IPS-NIHi11 (cell line): ENCODE measurements at regions not wholly inside any gene's neighbourhood (a gene's known extent, or its start where the extent isn't known, plus 50 kb on each side); places are given as distances from the start of the nearest gene placed in this dataset.
A peak's percentile ranks its signal among the peaks of the same experiment; 100 is the strongest.

Source experiments
- DNase-seq: peaks from one replicate; pipeline ENCODE4 v3.0.0; 2012; ENCODE audit warnings: mixed read lengths, low spot score

GRCh38 chr10:61318429-61318828, 134.8 kb downstream of the TMEM26 start:
- DNase-seq, result no peak

- no peak for DNase-seq
These were observed 135.5 kb downstream of the TMEM26 start for GRCh38 chr10:61317706-61318105.

DNA sequence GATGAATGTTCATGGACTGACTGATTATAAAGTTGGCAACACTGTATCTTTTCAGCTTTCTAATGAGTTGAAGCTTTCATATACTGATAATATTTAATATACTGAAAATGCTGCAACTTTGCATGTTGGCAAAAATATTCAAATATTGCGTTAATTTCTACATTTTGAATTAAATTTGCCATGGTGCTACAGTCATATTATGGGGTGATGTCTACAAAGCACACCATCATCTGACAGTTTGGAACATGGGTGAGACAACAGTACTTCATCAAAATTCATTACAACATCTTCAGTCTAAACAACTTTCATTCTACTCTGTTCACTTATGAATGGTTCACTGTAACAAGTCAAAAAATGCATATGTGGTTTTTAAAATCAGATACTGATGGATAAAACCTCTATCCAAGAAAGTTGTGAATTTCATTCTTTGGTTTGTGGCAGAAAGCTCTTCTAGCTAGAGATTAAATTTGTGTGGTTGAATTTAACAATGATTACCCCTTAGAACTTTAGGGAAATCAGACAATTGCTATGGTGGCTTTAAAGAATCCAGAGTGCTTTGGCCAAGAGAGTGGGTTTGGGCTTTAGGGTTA, 136.4 kb downstream of the TMEM26 start:
- DNase-seq, result no peak

DNA sequence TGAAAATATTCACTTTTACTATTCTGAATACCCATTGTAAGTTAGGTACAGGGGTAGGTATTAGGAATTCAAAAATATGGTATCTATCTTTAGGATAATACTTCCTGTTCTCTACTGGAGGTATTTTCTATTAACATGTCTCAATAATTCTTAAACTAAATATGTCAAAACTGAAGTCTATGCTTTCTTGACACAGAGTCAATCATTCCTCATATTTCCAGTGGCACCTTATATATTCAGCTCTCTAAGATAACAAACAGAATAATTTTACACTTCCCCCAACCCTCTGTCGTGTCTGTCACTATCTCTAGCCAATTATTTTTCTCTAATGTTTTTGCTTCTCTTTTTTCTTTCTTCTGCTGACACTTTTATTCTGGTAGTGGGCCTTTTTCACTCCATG, 138.9 kb downstream of the TMEM26 start:
- DNase-seq, result no peak

DNA sequence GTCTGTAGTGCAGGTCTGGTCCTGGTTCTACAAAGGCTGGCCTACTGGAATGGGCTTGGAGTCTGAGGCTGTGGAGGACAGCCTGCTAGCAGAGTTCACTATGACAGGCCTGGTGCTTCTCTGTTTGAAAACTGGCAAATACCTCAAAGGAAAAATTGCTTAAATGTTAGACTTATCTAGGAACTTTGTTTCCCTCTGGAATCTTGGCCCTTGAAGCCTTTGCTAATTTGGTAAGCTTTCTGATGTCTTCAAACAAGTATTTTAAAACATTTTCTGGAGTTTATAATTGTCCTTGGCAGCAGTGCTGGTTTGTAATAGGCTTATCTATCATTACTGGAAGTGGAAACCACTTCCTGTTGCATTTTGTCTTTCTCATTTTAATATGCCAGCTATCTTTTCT, 139.7 kb downstream of the TMEM26 start:
- DNase-seq, result no peak

- DNase-seq, result no peak
These were observed 148.4 kb downstream of the TMEM26 start for GRCh38 chr10:61304746-61305145.

DNA sequence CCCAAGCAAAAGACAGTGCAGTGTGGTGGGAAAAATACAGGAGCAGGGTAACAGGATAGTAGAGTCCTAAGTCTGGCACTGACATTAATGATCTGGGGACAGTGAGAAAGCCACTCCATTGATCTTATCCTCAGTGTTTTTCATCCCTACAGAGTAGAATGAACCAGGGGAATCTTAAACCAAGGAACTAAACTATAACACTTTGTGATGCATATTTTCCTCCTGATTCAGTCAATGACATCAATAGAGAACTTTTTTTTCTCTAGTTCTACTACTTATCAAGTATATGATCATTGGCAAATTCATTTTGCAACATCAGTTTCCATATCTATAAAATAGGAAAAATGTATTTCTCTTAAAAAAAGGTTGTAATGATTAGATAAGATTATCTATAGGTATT, 151.1 kb downstream of the TMEM26 start:
- no peak for DNase-seq

DNA sequence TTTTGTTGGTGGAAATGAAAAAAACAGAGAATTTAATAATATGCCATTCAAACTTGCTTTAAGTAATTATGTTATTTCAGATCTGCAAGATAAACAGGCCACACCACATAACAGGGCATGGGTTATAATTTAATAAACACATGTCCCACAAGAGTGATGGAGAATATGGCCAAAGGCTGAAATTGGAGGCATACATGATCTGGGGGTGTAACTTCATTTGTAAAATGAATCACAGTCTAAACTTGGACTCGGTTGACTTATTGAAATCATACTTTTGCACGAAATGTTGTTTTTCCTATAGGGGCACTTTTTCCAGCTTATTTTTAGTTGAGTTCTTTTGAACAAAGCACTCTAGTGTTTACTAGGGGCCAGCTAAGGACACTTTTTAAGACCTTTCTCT, 151.6 kb downstream of the TMEM26 start:
- DNase-seq, result no peak

GRCh38 chr10:61299841-61300240, 153.3 kb downstream of the TMEM26 start:
- no peak for DNase-seq

- no peak for DNase-seq
These were observed 154.0 kb downstream of the TMEM26 start for GRCh38 chr10:61299156-61299555.

GRCh38 chr10:61298194-61298593, 155.0 kb downstream of the TMEM26 start:
- DNase-seq, result no peak

DNA sequence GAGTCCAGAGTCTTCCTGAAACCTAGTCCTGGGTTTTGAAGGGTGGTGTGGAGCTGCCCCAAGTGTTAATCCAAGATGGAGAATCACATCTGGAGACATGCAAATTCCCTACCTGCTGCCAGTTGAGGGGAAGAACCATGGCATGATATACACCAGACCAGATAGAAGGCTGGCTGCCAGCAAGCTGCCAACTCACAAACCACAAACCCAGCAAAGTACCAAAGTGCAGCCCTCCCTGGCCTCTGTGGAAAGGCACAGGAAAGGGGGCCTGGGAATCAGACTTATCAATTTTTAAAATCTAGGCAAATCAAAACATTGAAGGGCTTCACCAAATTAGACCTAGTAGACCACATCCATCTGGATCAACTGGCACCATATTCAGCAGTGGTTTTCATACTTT, 157.0 kb downstream of the TMEM26 start:
- DNase-seq, result no peak

GRCh38 chr10:61294131-61294530, 159.1 kb downstream of the TMEM26 start:
- DNase-seq, result no peak

GRCh38 chr10:61289813-61290212, 163.4 kb downstream of the TMEM26 start:
- no peak for DNase-seq

DNA sequence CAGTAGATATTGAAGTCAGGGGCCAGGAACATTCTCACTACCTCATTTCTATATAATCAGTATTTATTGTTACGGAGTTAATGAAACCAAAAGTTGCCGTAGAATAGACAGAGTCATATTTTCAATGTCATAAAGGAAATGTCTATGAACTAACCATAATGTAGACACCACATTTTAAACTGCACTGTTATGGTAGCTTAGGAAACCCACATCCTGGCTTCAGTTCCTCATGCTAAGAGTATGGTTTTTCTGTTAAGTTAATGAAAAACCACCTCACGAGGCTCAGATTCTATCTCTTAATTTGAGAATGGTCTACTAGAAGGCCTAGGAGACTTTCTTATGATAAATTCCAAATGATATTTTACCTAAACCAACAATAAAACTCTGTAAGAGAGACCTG, 166.5 kb downstream of the TMEM26 start:
- DNase-seq, result no peak

DNA sequence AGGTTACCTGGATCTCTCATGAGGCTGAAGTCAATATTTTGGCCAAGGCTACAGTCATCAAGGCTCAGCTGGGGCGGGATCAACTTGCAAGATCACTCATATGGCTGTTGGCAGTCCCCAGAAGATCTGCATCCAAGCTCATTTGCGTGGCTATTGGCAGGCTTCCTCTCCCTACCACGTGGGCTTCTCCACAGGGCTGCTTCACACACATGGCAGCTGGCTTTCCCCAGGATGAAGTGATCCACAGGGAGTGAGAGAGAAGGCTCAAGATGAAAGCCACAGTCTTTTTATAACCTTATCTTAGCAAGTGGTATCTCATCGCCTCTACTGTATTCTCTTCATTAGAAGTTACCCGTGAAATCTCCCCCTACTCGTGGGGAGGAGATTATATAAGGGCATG, 167.4 kb downstream of the TMEM26 start:
- no peak for DNase-seq

- peak; percentile 7 for DNase-seq
These were observed 168.8 kb downstream of the TMEM26 start for GRCh38 chr10:61284222-61284890.

DNA sequence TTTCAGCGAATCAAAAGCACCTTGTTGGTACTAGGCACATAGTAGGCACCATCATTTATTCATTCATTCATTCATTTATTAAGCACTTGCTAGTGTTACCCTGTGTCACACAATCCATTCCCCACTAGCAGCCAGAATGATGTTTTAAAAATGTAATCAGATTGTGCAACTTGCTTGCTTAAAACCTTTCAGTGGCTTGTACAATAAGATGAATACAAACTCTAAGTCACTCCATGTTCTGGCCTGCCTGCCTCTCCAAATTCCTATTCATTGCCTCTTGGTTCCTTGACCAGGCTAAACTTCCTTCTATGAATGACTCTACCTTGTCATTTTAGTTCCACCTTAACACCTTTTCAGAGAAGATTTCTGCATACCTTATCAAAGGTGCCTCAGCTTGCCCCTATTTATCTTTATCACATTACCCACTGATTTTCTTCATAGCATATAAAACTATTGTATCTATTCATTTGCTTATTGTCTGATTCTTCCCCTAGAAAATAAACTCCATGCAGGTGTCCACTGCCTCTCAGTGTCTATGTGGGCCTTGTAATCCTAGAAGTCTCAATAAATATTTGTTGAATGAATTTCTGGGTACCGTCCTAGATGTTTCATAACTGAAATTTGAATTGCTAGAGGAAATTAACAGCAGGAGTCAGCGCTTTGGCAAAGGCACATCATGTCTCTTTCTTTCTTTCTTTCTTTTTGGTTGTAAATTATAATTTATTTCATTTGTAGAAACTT, 169.5 kb downstream of the TMEM26 start:
- no peak for DNase-seq

DNA sequence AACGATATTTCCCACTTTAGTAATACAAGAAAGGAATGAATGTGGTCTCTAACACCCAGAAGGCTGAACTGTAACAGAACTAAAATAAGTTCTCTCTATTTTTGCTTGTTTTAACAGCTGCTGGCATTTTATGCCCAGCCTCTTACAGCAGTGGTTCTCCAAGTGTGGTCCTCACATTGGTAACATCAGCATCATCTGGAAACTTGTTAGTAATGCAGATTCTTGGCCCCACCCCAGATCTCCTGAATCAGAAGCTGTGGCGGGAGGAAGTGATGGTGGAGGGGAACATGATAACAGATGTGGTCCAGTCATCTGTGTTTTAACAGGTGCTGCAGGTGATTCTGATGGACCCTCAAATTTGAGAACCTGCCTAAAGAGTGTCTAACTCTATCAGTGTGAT, 170.1 kb downstream of the TMEM26 start:
- no peak for DNase-seq

- DNase-seq, result no peak
These were observed 172.9 kb downstream of the TMEM26 start for GRCh38 chr10:61280303-61280702.

- no peak for DNase-seq
These were observed 173.8 kb downstream of the TMEM26 start for GRCh38 chr10:61279400-61279799.

DNA sequence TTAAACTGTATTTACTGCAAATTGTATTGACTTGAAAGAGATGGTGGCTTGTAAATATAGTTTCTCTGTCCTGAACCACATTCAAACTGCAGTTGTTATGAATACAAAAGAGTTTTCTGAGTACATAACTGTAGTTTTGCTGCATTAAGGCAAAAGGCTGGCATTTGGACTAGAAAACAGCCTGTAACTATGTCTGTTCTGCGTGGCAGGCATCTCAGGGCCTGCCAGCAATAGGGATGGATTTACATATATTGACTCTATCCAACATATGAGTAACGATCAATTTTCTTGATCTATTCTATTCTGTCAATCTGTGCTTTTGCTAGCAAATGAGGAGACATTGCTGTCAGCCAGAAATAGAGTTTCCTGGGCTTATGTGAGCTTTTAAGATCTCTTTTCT, 174.6 kb downstream of the TMEM26 start:
- DNase-seq, result no peak

DNA sequence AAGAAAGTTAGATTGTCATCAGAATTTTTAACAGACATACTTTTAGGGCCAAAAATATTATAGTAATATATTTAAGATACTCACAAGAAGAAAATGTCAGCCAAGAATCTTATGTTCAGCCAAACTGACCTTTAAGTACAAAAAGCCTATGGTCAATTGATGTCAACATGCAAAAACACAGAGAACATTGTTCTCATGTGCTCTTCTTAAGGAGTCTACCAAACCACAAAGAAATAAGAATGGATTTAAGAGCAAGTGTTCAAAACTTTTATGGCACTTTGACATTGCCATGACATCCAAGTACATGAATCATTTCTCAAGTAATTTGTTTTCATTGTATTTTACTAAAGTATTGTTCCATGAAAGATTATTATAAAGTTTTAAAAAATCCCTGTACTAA, 180.4 kb downstream of the TMEM26 start:
- DNase-seq, result no peak
